ENCODE measurements at regions not wholly inside any gene's neighbourhood (a gene's known extent, or its start where the extent isn't known, plus 50 kb on each side); places are given as distances from the start of the nearest gene placed in this dataset.

DNA sequence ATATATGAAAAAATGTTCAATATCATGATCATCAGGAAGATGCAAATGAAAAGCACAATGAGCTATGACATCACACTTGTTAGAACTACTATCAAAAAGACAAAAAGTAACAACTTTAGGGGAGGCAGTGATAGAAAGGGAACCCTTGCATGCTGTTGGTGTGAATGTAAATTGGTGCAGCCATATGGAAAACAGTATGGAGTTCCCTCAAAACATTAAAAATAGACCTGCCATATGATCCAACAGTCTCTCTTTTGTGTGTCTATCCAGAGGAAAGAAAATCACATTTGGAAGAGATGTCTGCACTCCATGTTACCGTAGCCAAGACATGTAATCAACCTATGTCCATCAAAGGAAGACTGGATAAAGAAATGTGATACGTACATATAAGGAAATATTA, 92.3 kb upstream of the ALKAL2 start:
- Mint-ChIP-seq H3K4me1 (ENCODE audit: low read depth, unreplicated experiment) (peaks cover 3% of the 10 kb centered on the region), H3K9me3 (ENCODE audit: unreplicated experiment) (peaks cover 14% of the 10 kb centered on the region), H3K27me3 (ENCODE audit: low read depth, unreplicated experiment) (peaks cover 10% of the 10 kb centered on the region), H3K36me3 (ENCODE audit: low read depth, unreplicated experiment) (no peaks in the 10 kb centered on the region), H3K4me3 (ENCODE audit: unreplicated experiment) (no peak overlapping the region), H3K27ac (ENCODE audit: unreplicated experiment) (no peak overlapping the region)
- Histone ChIP-seq H3K4me2 (ENCODE audit: low read length) (no peak overlapping the region), H2AFZ (ENCODE audit: low read depth, low read length) (no peak overlapping the region), H3K9me3 (ENCODE audit: insufficient read depth, low read depth, low read length) (no peaks in the 10 kb centered on the region), H3K4me1 (ENCODE audit: insufficient read depth, low read length) (peaks cover 3% of the 10 kb centered on the region), H3K79me2 (ENCODE audit: insufficient read depth, low read length) (no peaks in the 10 kb centered on the region), H3K27me3 (ENCODE audit: insufficient read depth, low read length) (no peaks in the 10 kb centered on the region), H3K4me3 (ENCODE audit: insufficient read depth, low read depth, low read length) (no peak overlapping the region), H4K20me1 (ENCODE audit: insufficient read depth, low read length) (no peaks in the 10 kb centered on the region), H3K27ac (ENCODE audit: low read depth, low read length) (no peak overlapping the region), H3K36me3 (ENCODE audit: insufficient read depth, low read length) (no peaks in the 10 kb centered on the region), H3K9ac (ENCODE audit: low read length) (no peak overlapping the region)
- no peak for DNase-seq (ENCODE audit: low read depth)
- FAIRE-seq, result no peak
- TF ChIP-seq EZH2 (IDR thresholded peaks at IDR 0.05; ENCODE audit: insufficient read depth, low read length), result no peak
- TF ChIP-seq, protein P1, sequence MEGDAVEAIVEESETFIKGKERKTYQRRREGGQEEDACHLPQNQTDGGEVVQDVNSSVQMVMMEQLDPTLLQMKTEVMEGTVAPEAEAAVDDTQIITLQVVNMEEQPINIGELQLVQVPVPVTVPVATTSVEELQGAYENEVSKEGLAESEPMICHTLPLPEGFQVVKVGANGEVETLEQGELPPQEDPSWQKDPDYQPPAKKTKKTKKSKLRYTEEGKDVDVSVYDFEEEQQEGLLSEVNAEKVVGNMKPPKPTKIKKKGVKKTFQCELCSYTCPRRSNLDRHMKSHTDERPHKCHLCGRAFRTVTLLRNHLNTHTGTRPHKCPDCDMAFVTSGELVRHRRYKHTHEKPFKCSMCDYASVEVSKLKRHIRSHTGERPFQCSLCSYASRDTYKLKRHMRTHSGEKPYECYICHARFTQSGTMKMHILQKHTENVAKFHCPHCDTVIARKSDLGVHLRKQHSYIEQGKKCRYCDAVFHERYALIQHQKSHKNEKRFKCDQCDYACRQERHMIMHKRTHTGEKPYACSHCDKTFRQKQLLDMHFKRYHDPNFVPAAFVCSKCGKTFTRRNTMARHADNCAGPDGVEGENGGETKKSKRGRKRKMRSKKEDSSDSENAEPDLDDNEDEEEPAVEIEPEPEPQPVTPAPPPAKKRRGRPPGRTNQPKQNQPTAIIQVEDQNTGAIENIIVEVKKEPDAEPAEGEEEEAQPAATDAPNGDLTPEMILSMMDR (IDR thresholded peaks at IDR 0.05; ENCODE audit: insufficient read depth, low read depth, low read length), result no peak

DNA sequence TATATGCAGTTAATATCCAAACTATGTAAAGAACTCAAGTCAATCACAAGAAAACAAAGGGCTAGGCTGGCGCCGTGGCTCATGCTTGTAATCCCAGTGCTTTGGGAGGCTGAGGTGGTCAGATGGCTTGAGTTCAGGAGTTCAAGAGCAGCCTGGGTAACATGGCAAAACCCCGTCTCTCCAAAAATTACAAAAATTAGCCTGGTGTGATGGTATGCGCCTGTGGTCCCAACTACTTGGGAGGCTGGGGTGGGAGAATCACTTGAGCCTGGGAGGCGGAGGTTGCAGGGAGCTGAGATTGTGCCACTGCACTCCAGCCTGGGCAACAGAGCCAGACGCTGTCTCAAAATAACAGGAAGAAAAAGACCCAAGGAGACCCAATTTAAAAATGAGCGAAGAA, 91.9 kb upstream of the ALKAL2 start:
- no peaks in the 10 kb centered on the region for H3K79me2 ChIP-seq (ENCODE audit: insufficient read depth, low read length)
- H3K4me3 ChIP-seq (ENCODE audit: insufficient read depth, low read depth, low read length), result no peak overlapping the region
- TF ChIP-seq EZH2 (IDR thresholded peaks at IDR 0.05; ENCODE audit: insufficient read depth, low read length), result no peak
- TF ChIP-seq, protein P1 (IDR thresholded peaks at IDR 0.05; ENCODE audit: insufficient read depth, low read depth, low read length), result no peak
- peak overlapping the region; percentile 44 for H3K4me2 ChIP-seq (ENCODE audit: low read length)
- Mint-ChIP-seq H3K27me3 (ENCODE audit: low read depth, unreplicated experiment) (peaks cover 10% of the 10 kb centered on the region), H3K9me3 (ENCODE audit: unreplicated experiment) (peaks cover 14% of the 10 kb centered on the region), H3K4me1 (ENCODE audit: low read depth, unreplicated experiment) (peaks cover 3% of the 10 kb centered on the region), H3K4me3 (ENCODE audit: unreplicated experiment) (no peak overlapping the region), H3K27ac (ENCODE audit: unreplicated experiment) (no peak overlapping the region), H3K36me3 (ENCODE audit: low read depth, unreplicated experiment) (no peaks in the 10 kb centered on the region)
- no peak overlapping the region for H3K27ac ChIP-seq (ENCODE audit: low read depth, low read length)
- H4K20me1 ChIP-seq (ENCODE audit: insufficient read depth, low read length), result no peaks in the 10 kb centered on the region
- H3K4me1 ChIP-seq (ENCODE audit: insufficient read depth, low read length), result peaks cover 3% of the 10 kb centered on the region
- H3K9me3 ChIP-seq (ENCODE audit: insufficient read depth, low read depth, low read length), result no peaks in the 10 kb centered on the region
- no peak overlapping the region for H3K9ac ChIP-seq (ENCODE audit: low read length)
- DNase-seq (ENCODE audit: low read depth) (no peak), FAIRE-seq (no peak)
- no peak overlapping the region for H2AFZ ChIP-seq (ENCODE audit: low read depth, low read length)
- no peaks in the 10 kb centered on the region for H3K36me3 ChIP-seq (ENCODE audit: insufficient read depth, low read length)
- no peaks in the 10 kb centered on the region for H3K27me3 ChIP-seq (ENCODE audit: insufficient read depth, low read length)

GRCh38 chr2:378364-378763, 90.5 kb upstream of the ALKAL2 start:
- Mint-ChIP-seq H3K4me1 (ENCODE audit: low read depth, unreplicated experiment) (peaks cover 3% of the 10 kb centered on the region), H3K4me3 (ENCODE audit: unreplicated experiment) (no peak overlapping the region), H3K9me3 (ENCODE audit: unreplicated experiment) (peaks cover 14% of the 10 kb centered on the region), H3K36me3 (ENCODE audit: low read depth, unreplicated experiment) (no peaks in the 10 kb centered on the region), H3K27ac (ENCODE audit: unreplicated experiment) (no peak overlapping the region), H3K27me3 (ENCODE audit: low read depth, unreplicated experiment) (peaks cover 10% of the 10 kb centered on the region)
- TF ChIP-seq, protein P1 (IDR thresholded peaks at IDR 0.05; ENCODE audit: insufficient read depth, low read depth, low read length), result no peak
- no peak for TF ChIP-seq EZH2 (IDR thresholded peaks at IDR 0.05; ENCODE audit: insufficient read depth, low read length)
- FAIRE-seq (no peak), DNase-seq (ENCODE audit: low read depth) (no peak)
- Histone ChIP-seq H4K20me1 (ENCODE audit: insufficient read depth, low read length) (no peaks in the 10 kb centered on the region), H3K4me2 (ENCODE audit: low read length) (no peak overlapping the region), H3K4me1 (ENCODE audit: insufficient read depth, low read length) (peaks cover 3% of the 10 kb centered on the region), H3K79me2 (ENCODE audit: insufficient read depth, low read length) (no peaks in the 10 kb centered on the region), H3K9ac (ENCODE audit: low read length) (no peak overlapping the region), H3K36me3 (ENCODE audit: insufficient read depth, low read length) (no peaks in the 10 kb centered on the region), H3K9me3 (ENCODE audit: insufficient read depth, low read depth, low read length) (no peaks in the 10 kb centered on the region), H3K4me3 (ENCODE audit: insufficient read depth, low read depth, low read length) (no peak overlapping the region), H3K27me3 (ENCODE audit: insufficient read depth, low read length) (peaks cover 2% of the 10 kb centered on the region), H3K27ac (ENCODE audit: low read depth, low read length) (no peak overlapping the region), H2AFZ (ENCODE audit: low read depth, low read length) (no peak overlapping the region)

Data from astrocyte (in vitro differentiated cells and primary cell).